Mesendoderm (in vitro differentiated cells): ENCODE measurements at regions not wholly inside any gene's neighbourhood (a gene's known extent, or its start where the extent isn't known, plus 50 kb on each side); places are given as distances from the start of the nearest gene placed in this dataset.
A peak's percentile ranks its signal among the peaks of the same experiment; 100 is the strongest.

ENCODE experiments used
- DNase-seq: peaks from one replicate; pipeline ENCODE4 v3.0.0; 2013
- H2AK5ac ChIP-seq: 2 replicates; pipeline ENCODE4 v1.6.1; 2013; ENCODE audit warnings: low read length, inconsistent platforms
- H2BK120ac ChIP-seq: 2 replicates; pipeline ENCODE4 v1.6.1; 2013; ENCODE audit warnings: low read depth, mild to moderate bottlenecking, low read length, moderate library complexity, mixed read lengths
- H2BK15ac ChIP-seq: replicated peaks from 2 replicates; pipeline ENCODE4 v1.6.1; 2013; ENCODE audit warnings: low read depth, mild to moderate bottlenecking, moderate library complexity
- H2BK5ac ChIP-seq: 2 replicates; pipeline ENCODE4 v1.6.1; 2013; ENCODE audit warnings: low read length, inconsistent platforms
- H3K18ac ChIP-seq: 2 replicates; pipeline ENCODE4 v1.6.1; 2013; ENCODE audit warnings: mild to moderate bottlenecking, low read length, mixed read lengths
- H3K23ac ChIP-seq: one replicate; pipeline ENCODE4 v1.6.1; 2013; ENCODE audit warnings: low read length
- H3K27ac ChIP-seq: 2 replicates; pipeline ENCODE4 v1.5.1; 2013; ENCODE audit warnings: low read depth, mild to moderate bottlenecking, inconsistent platforms, low read length, moderate library complexity
- H3K27me3 ChIP-seq: 2 replicates; pipeline ENCODE4 v1.6.1; 2013; ENCODE audit warnings: low read length, control low read depth, mild to moderate bottlenecking, inconsistent platforms; ENCODE audit not compliant: insufficient read depth, poor library complexity
- H3K36me3 ChIP-seq: 2 replicates; pipeline ENCODE4 v1.6.1; 2013; ENCODE audit warnings: low read length, inconsistent platforms; ENCODE audit not compliant: control insufficient read depth, insufficient read depth
- H3K4ac ChIP-seq: one replicate; pipeline ENCODE4 v1.6.1; 2013; ENCODE audit warnings: low read depth, mild to moderate bottlenecking, low read length, moderate library complexity
- H3K4me1 ChIP-seq: 2 replicates; pipeline ENCODE4 v1.6.1; 2013; ENCODE audit warnings: low read depth, low read length, inconsistent platforms; ENCODE audit not compliant: control insufficient read depth
- H3K4me2 ChIP-seq: 2 replicates; pipeline ENCODE4 v1.6.1; 2013; ENCODE audit warnings: low read length
- H3K4me3 ChIP-seq: 2 replicates; pipeline ENCODE4 v1.5.1; 2013; ENCODE audit warnings: mild to moderate bottlenecking, low read length
- H3K56ac ChIP-seq: one replicate; pipeline ENCODE4 v1.6.1; 2013; ENCODE audit warnings: low read length
- H3K79me1 ChIP-seq: 2 replicates; pipeline ENCODE4 v1.6.1; 2013; ENCODE audit warnings: low read length, inconsistent platforms
- H3K79me2 ChIP-seq: 2 replicates; pipeline ENCODE4 v1.6.1; 2013; ENCODE audit warnings: mild to moderate bottlenecking, low read length; ENCODE audit not compliant: control insufficient read depth, insufficient read depth
- H3K9ac ChIP-seq: 2 replicates; pipeline ENCODE4 v1.6.1; 2013; ENCODE audit warnings: low read length, inconsistent platforms
- H4K5ac ChIP-seq: one replicate; pipeline ENCODE4 v1.6.1; 2013; ENCODE audit warnings: low read length
- H4K8ac ChIP-seq: one replicate; pipeline ENCODE4 v1.6.1; 2013; ENCODE audit warnings: low read depth, mild to moderate bottlenecking, control low read depth, low read length, moderate library complexity
- WGBS: extraction: QIAGEN DNeasy Blood & Tissue Kit; methylation state at CpG from one replicate; pipeline ENCODE4 v1.1.7; 2013; ENCODE audit warnings: low lambda C conversion rate, missing lambda C conversion rate; ENCODE audit not compliant: insufficient coverage; ENCODE audit errors: extremely low coverage; 5-methylcytosine and 5-hydroxymethylcytosine counted together

DNA sequence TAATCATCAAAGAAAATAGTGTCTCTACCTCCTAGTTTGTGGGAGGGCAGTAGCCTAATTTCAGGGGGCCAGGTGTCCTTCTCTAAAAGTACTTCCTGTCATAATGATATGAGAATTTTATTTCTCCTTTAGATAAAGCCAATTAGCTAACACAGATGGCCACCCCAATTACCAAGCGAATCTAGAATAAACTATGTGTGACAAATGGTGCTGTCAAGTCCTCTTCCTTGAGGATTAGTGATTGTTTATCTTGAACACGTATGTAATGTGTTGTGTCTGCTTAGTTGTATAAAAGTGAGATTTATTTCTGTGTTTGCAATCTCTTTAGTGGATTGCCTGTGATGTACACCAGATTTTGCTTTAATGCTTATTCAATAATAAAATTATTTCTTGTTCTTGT lies 1120.0 kb downstream of the SORCS1 start:
- Histone ChIP-seq H3K9ac (no peak overlapping the region), H3K79me2 (no peaks in the 10 kb centered on the region), H2BK120ac (no peak overlapping the region), H4K5ac (no peak overlapping the region), H3K27ac (no peak overlapping the region), H3K4ac (no peak overlapping the region), H3K56ac (no peak overlapping the region), H2BK5ac (no peak overlapping the region), H3K27me3 (no peaks in the 10 kb centered on the region), H3K79me1 (no peaks in the 10 kb centered on the region), H3K4me2 (no peak overlapping the region), H3K4me1 (no peaks in the 10 kb centered on the region), H2AK5ac (no peak overlapping the region), H3K23ac (no peak overlapping the region), H3K4me3 (no peak overlapping the region), H3K36me3 (no peaks in the 10 kb centered on the region), H3K18ac (no peak overlapping the region), H4K8ac (no peak overlapping the region), H2BK15ac (no peak overlapping the region)
- peak; percentile 68 for DNase-seq
- no CpG with 5 or more reads among the region's 2 CpGs for WGBS

DNA sequence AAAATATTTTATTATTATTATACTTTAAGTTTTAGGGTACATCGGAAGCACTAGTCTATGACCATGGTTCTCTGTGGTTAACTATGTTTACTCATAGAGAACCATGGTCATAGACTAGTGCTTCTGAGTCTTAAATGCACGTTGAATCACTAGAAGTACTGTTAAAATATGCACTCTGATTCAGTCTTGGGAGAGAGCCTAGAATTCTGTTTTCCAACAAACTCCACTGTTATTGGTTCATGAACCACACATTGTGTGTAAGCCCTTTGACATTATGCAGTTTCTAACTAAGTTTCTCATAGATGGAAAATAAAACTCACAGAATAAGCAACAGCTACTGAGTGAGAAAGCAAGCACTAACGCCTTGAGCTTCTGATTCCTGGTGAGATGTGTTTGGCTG lies 1120.6 kb downstream of the SORCS1 start:
- H3K36me3 ChIP-seq = no peaks in the 10 kb centered on the region
- no peaks in the 10 kb centered on the region for H3K4me1 ChIP-seq
- no peaks in the 10 kb centered on the region for H3K79me1 ChIP-seq
- no peak overlapping the region for H3K23ac ChIP-seq
- no peak overlapping the region for H2BK15ac ChIP-seq
- no peaks in the 10 kb centered on the region for H3K27me3 ChIP-seq
- no peak overlapping the region for H2AK5ac ChIP-seq
- no peak overlapping the region for H3K27ac ChIP-seq
- H4K5ac ChIP-seq = no peak overlapping the region
- no peaks in the 10 kb centered on the region for H3K79me2 ChIP-seq
- no peak overlapping the region for H3K4me2 ChIP-seq
- no peak overlapping the region for H3K4ac ChIP-seq
- no peak overlapping the region for H3K4me3 ChIP-seq
- no peak overlapping the region for H2BK5ac ChIP-seq
- H2BK120ac ChIP-seq = no peak overlapping the region
- no peak overlapping the region for H4K8ac ChIP-seq
- no peak overlapping the region for H3K9ac ChIP-seq
- H3K18ac ChIP-seq = no peak overlapping the region
- WGBS = no CpG with 5 or more reads among the region's 3 CpGs
- peak; percentile 8 for DNase-seq
- H3K56ac ChIP-seq = no peak overlapping the region

DNA sequence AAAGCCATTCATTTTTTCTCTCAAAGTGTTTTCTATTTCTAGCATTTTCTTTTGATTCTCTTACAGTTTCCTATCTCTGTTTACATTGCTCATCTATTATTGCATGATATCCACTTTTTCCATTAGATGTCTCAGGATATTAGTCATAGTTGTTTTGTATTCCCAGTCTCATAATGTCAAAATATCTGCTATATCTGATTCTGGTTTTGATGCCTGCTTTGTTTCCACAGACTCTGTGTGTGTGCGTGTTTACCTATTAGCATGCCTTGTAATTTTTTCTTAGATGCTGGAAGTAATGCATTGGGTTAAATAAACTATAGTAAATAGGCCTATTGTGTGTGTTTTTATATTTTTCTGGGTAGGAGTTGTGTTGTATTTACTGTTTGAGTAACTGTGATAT lies 1126.3 kb downstream of the SORCS1 start:
- Histone ChIP-seq H3K4me2 (no peak overlapping the region), H4K8ac (no peak overlapping the region), H2AK5ac (no peak overlapping the region), H2BK5ac (no peak overlapping the region), H3K79me1 (no peaks in the 10 kb centered on the region), H3K27ac (no peak overlapping the region), H3K4me3 (no peak overlapping the region), H4K5ac (no peak overlapping the region), H3K4ac (no peak overlapping the region), H3K27me3 (no peaks in the 10 kb centered on the region), H3K18ac (no peak overlapping the region), H3K79me2 (no peaks in the 10 kb centered on the region), H3K56ac (no peak overlapping the region), H3K23ac (no peak overlapping the region), H2BK15ac (no peak overlapping the region), H3K9ac (no peak overlapping the region), H3K4me1 (no peaks in the 10 kb centered on the region), H2BK120ac (no peak overlapping the region), H3K36me3 (no peaks in the 10 kb centered on the region)
- no CpG with 5 or more reads among the region's 1 CpG for WGBS
- DNase-seq = no peak

DNA sequence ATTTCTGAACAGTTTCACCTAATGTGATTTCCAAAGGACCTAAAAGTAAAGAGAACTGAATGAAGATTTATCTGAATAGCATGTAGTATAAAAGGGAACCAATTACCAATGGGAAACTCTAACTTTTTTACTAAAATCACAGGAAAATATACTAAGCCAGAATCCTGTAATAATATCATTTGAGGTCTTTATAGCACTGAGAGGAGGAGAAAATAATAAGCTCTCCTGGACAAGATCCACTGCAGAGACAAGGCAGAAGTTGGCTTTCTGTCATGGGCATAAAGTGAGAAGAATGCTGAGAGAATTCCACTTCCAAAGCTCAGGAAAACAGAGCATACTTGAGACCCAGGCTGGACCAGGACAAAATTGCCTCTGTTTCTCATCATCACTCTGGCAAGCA lies 1131.4 kb downstream of the SORCS1 start:
- H4K8ac ChIP-seq = no peak overlapping the region

DNA sequence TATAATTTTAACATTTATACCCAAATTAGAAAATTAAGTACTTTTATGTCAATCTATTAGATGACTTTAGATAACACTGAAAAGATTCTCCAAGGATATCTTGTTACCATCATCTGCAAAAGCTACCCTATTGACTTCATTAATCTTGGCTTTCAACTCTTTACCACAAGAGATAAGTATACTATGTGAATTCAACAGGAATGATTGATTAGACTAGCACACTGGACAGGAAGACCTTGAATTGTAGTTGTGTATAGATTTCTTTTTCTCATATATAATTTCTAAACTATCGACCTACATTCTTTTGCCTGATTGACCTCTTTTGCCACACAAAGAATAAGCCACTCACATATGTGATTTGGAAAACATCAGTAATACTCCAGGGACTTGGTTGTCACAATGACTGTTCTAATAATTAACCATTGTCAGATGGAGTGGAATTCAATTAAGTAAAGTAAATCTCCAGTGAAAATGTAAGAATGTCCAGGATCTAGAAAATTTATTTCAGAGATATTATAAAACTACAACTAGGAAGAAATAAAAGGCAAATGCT lies 1132.0 kb downstream of the SORCS1 start:
- H3K4me1 ChIP-seq = no peaks in the 10 kb centered on the region
- no peak overlapping the region for H2BK15ac ChIP-seq
- H3K79me1 ChIP-seq = no peaks in the 10 kb centered on the region
- no peak overlapping the region for H2AK5ac ChIP-seq
- no peak overlapping the region for H4K8ac ChIP-seq
- no peak overlapping the region for H2BK120ac ChIP-seq
- no peak overlapping the region for H4K5ac ChIP-seq
- no peak overlapping the region for H3K23ac ChIP-seq
- H3K27me3 ChIP-seq = no peaks in the 10 kb centered on the region
- H3K4me3 ChIP-seq = no peak overlapping the region
- H3K79me2 ChIP-seq = no peaks in the 10 kb centered on the region
- H3K18ac ChIP-seq = no peak overlapping the region
- H3K4ac ChIP-seq = no peak overlapping the region
- H3K36me3 ChIP-seq = no peaks in the 10 kb centered on the region
- no peak for DNase-seq
- WGBS = no CpG with 5 or more reads among the region's 1 CpG
- no peak overlapping the region for H3K4me2 ChIP-seq
- no peak overlapping the region for H2BK5ac ChIP-seq
- no peak overlapping the region for H3K27ac ChIP-seq
- H3K9ac ChIP-seq = no peak overlapping the region
- no peak overlapping the region for H3K56ac ChIP-seq

More for the DNA sequence above, 1131.4 kb downstream of the SORCS1 start:
- H3K36me3 ChIP-seq = no peaks in the 10 kb centered on the region
- no peaks in the 10 kb centered on the region for H3K27me3 ChIP-seq
- no peak overlapping the region for H2BK15ac ChIP-seq
- H3K56ac ChIP-seq = no peak overlapping the region
- no peak overlapping the region for H3K18ac ChIP-seq
- no peak overlapping the region for H4K5ac ChIP-seq
- H3K4me1 ChIP-seq = no peaks in the 10 kb centered on the region
- H2BK5ac ChIP-seq = no peak overlapping the region
- H3K27ac ChIP-seq = no peak overlapping the region
- H3K4me3 ChIP-seq = no peak overlapping the region
- no peaks in the 10 kb centered on the region for H3K79me1 ChIP-seq
- H3K79me2 ChIP-seq = no peaks in the 10 kb centered on the region
- H3K9ac ChIP-seq = no peak overlapping the region
- no peak overlapping the region for H3K4ac ChIP-seq
- H3K23ac ChIP-seq = no peak overlapping the region
- DNase-seq = no peak
- H3K4me2 ChIP-seq = no peak overlapping the region
- H2AK5ac ChIP-seq = no peak overlapping the region
- H2BK120ac ChIP-seq = no peak overlapping the region

DNA sequence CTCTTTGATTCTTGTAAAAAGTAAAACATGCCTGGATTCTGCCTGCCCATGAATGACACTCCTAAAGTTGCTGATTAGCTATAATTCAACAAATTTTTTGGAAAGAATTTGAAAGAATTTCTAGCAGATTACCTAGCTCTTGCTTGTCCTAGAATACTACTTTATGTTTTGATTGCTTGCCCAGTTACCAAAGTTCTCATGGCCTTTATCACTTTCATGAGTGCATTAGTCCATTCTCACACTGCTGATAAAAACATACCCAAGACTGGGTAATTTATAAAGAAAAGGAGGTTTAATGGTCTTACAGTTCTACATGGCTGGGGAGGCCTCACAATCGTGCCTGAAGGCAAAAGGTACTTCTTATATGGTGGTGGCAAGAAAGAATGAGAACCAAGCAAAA lies 1137.3 kb downstream of the SORCS1 start:
- H4K5ac ChIP-seq = no peak overlapping the region
- H3K9ac ChIP-seq = no peak overlapping the region
- no peak overlapping the region for H2BK5ac ChIP-seq
- no peak overlapping the region for H3K18ac ChIP-seq
- no peak overlapping the region for H3K27ac ChIP-seq
- no peak overlapping the region for H2AK5ac ChIP-seq
- H3K4ac ChIP-seq = no peak overlapping the region
- H3K79me2 ChIP-seq = no peaks in the 10 kb centered on the region
- H3K27me3 ChIP-seq = no peaks in the 10 kb centered on the region
- no CpG with 5 or more reads among the region's 1 CpG for WGBS
- no peak overlapping the region for H3K56ac ChIP-seq
- no peaks in the 10 kb centered on the region for H3K4me1 ChIP-seq
- no peaks in the 10 kb centered on the region for H3K36me3 ChIP-seq
- no peak for DNase-seq
- H3K4me3 ChIP-seq = no peak overlapping the region
- H3K23ac ChIP-seq = no peak overlapping the region
- no peaks in the 10 kb centered on the region for H3K79me1 ChIP-seq
- no peak overlapping the region for H4K8ac ChIP-seq
- no peak overlapping the region for H2BK120ac ChIP-seq
- H3K4me2 ChIP-seq = no peak overlapping the region
- H2BK15ac ChIP-seq = no peak overlapping the region
